ENCODE measurements at regions not wholly inside any gene's neighbourhood (a gene's known extent, or its start where the extent isn't known, plus 50 kb on each side); places are given as distances from the start of the nearest gene placed in this dataset.

DNA sequence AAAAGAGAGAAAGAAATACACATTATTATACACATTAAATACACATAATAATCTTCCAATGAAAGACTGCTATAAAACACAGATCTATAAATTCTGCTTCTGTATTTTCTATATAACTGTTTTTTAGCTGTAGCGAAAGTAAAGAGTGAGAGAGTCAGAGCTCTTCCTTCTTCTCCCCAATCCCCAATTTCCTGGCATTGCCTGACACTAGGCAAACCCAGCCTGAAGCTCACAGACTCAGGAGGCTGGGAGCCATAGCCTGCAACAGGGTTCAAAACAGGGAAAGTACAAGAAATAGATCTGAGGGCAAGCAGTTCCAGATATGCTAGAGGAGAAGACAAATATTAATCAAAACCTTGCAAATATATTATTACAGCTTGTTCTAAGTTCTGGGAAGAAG, 201.6 kb downstream of the HNRNPD start:
- TF ChIP-seq, protein P1, sequence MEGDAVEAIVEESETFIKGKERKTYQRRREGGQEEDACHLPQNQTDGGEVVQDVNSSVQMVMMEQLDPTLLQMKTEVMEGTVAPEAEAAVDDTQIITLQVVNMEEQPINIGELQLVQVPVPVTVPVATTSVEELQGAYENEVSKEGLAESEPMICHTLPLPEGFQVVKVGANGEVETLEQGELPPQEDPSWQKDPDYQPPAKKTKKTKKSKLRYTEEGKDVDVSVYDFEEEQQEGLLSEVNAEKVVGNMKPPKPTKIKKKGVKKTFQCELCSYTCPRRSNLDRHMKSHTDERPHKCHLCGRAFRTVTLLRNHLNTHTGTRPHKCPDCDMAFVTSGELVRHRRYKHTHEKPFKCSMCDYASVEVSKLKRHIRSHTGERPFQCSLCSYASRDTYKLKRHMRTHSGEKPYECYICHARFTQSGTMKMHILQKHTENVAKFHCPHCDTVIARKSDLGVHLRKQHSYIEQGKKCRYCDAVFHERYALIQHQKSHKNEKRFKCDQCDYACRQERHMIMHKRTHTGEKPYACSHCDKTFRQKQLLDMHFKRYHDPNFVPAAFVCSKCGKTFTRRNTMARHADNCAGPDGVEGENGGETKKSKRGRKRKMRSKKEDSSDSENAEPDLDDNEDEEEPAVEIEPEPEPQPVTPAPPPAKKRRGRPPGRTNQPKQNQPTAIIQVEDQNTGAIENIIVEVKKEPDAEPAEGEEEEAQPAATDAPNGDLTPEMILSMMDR (IDR thresholded peaks at IDR 0.05): no peak

DNA sequence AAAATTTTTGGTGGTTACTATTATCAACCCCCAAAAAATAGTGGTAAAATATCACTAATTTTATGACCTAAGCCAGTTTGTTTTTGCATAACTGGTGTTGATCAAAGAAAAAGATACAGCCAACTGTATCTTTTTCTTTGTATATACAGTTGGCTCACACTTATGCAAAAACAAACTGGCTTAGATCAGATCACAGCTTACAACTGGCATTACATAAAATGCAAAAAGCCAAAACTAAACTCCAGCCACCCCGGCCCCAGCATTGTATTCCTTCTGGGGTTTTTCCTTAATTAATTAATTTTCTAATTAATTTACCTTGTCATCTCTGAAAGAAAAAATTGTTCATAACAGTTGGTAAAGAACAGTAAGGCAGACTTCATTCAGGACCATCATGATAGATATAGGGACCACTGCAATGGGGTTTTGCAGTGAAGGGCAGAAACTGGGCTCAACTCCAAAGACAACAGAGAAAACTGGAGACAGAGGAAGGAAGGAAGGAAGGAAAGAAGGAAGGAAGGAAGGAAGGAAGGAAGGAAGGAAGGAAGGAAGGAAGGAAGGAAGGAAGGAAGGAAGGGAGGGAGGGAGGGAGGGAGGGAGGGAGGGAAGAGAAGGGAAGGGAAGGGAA, 202.1 kb downstream of the HNRNPD start:
- TF ChIP-seq, protein P1 (IDR thresholded peaks at IDR 0.05): no peak

DNA sequence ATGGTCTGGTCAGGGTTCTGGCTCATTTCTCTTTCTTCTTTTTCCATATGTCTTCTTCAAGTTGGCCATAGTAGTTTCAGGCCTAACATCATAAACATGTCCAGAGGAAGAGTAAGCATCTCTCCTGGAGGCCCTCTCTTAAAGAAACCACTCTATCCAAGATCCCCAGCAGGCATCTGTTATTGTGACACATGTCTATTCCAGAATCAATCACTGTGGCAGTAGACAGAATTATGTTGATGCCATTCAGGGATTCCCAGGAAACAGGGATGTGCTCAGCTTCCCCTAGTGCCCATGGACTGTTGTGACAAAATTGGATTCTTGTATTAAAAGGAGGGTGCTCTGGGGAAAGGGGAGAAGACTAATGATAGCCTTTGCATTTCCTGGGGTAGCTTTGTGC, 224.0 kb downstream of the HNRNPD start:
- TF ChIP-seq, protein P1 (IDR thresholded peaks at IDR 0.05): no peak

DNA sequence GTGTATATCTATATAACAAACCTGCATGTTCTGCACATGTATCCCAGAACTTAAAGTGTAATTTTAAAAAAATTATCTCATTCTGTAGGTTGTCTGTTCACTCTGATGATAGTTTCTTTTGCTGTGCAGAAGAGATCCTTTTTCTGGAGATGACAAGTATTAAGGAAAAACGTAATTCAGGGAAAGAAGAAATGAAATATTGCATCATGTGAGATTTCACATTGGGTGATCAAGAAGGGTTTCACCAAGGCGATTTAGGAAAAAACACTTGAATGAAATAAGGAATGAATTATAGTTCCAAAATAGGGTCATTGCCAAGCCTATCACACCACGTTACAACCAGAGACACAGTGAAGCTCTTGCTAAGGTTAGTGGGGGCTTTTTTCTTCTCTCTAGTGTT, 227.9 kb downstream of the HNRNPD start:
- TF ChIP-seq, protein P1 (IDR thresholded peaks at IDR 0.05): no peak

DNA sequence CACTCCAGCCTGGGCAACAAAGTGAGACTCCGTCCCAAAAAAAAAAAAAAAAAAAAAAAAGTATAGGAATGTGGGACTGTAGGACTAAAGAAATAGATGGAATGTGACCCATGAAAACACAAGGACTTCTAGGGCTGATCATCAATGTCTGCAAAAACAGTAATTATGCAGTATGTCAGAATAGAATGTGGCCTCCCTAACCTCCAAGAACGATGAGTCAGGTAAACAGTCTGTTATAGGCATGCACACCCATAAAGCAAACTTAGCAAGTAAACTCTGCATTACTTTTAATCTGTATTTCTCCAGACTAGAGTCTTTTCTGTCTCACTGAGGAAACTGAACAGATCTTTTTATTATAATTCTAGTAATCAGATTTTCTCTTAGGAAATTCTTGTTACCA, 233.4 kb downstream of the HNRNPD start:
- TF ChIP-seq, protein P1 (IDR thresholded peaks at IDR 0.05): no peak

DNA sequence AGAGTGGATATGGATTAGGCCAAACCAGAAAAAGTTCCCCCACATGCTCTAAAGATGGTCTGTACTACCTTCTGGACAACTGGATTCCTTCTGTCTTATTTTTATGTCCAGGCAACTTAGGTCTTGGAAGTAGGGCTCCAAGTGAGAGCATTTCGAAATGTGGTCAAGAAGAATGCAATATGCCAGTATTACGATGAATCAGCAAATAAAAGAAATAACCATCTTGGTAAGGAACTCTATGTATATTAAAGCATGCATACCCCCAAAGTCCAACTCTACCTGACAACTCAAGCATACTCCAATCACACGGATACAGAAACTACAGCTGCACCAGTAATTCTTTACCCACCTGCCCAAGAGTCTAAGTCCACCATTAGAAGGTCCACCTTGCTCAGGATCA, 234.5 kb downstream of the HNRNPD start:
- TF ChIP-seq, protein P1 (IDR thresholded peaks at IDR 0.05): no peak

DNA sequence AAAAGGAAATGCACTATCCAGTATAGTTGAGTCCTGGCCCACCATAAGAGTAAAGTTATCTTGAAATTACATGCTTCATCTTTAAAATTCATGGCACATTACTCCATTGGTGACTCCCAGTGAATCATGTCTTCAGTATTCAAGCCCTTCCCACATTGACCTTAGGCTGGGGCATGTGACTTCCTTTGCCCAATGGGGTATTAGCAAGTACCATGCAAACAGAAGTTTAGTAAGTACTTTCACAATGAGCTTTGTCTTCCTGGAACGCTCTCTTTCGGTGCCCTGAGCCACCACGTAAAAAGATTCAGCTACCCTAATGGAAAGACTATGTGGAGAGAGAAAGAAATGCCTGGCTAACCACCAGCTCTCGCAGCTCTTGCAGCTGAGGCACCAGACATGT, 235.4 kb downstream of the HNRNPD start:
- TF ChIP-seq, protein P1 (IDR thresholded peaks at IDR 0.05): no peak
